Left ventricle myocardium superior (tissue), 1 donor: ENCODE measurements at regions not wholly inside any gene's neighbourhood (a gene's known extent, or its start where the extent isn't known, plus 50 kb on each side); places are given as distances from the start of the nearest gene placed in this dataset.

Experiments used
- ATAC-seq: fragments of 200-7000 bp; cut with Tn5 transposase; one replicate; pipeline ENCODE4 v1.9.1; 2020; ENCODE audit warnings: mild to moderate bottlenecking, moderate library complexity
- DNase-seq: peaks from one replicate; pipeline ENCODE4 v3.0.0-alpha.2; 2020
- intact Hi-C: fragments of 100-400 bp; cut with micrococcal nuclease; formaldehyde crosslinking; loops from one replicate; pipeline ENCODE4 v1.11.0; 2022
- donor health status: DM: no; HTN: yes; CAD: no; lungs with severe emphysema.

GRCh38 chr2:37425408-37425807, 81.0 kb downstream of the QPCT start:
- peak; percentile 96 for ATAC-seq
- intact Hi-C loops = no loop called here
- no peak for DNase-seq

- DNase-seq (no peak), ATAC-seq (no peak)
- intact Hi-C loops = no loop called here
These were observed 82.8 kb downstream of the QPCT start for GRCh38 chr2:37427241-37427640.

- ATAC-seq = no peak
- DNase-seq = no peak
- intact Hi-C loops = no loop called here
These were observed 91.9 kb downstream of the QPCT start for GRCh38 chr2:37436323-37436722.

- no peak for DNase-seq
- no peak for ATAC-seq
- intact Hi-C loops = no loop called here
These were observed 94.8 kb downstream of the QPCT start for GRCh38 chr2:37439131-37439642.

GRCh38 chr2:37441055-37441454, 96.6 kb downstream of the QPCT start:
- DNase-seq (no peak), ATAC-seq (no peak)
- intact Hi-C loops = no loop called here

GRCh38 chr2:37443082-37443481, 98.7 kb downstream of the QPCT start:
- intact Hi-C loops = no loop called here
- ATAC-seq (no peak), DNase-seq (no peak)

- no peak for ATAC-seq
- DNase-seq = no peak
- intact Hi-C loops = no loop called here
These were observed 103.0 kb downstream of the QPCT start for GRCh38 chr2:37447446-37447845.

- intact Hi-C loops = no loop called here
- no peak for ATAC-seq
These were observed 104.1 kb downstream of the QPCT start for GRCh38 chr2:37448342-37449120.

GRCh38 chr2:37449761-37450296, 105.4 kb downstream of the QPCT start:
- intact Hi-C loops = no loop called here
- ATAC-seq (no peak), DNase-seq (no peak)

More at GRCh38 chr2:37448342-37449120, 104.1 kb downstream of the QPCT start:
- DNase-seq = no peak

GRCh38 chr2:37453027-37453426, 108.6 kb downstream of the QPCT start:
- no peak for DNase-seq
- intact Hi-C loops = no loop called here
- ATAC-seq = no peak

GRCh38 chr2:37454851-37455762, 110.7 kb downstream of the QPCT start:
- DNase-seq (no peak), ATAC-seq (peak; percentile 64)
- intact Hi-C loops = no loop called here

- DNase-seq (no peak), ATAC-seq (no peak)
- intact Hi-C loops = no loop called here
These were observed 112.0 kb downstream of the QPCT start for GRCh38 chr2:37456479-37456878.

GRCh38 chr2:37457401-37457901, 113.0 kb downstream of the QPCT start:
- intact Hi-C loops = no loop called here
- DNase-seq (no peak), ATAC-seq (no peak)

GRCh38 chr2:37458133-37458532, 113.7 kb downstream of the QPCT start:
- intact Hi-C loops = no loop called here
- no peak for ATAC-seq
- no peak for DNase-seq

- no peak for ATAC-seq
- intact Hi-C loops = no loop called here
- no peak for DNase-seq
These were observed 114.9 kb downstream of the QPCT start for GRCh38 chr2:37459095-37459981.

GRCh38 chr2:37460896-37461229, 116.4 kb downstream of the QPCT start:
- ATAC-seq (no peak), DNase-seq (no peak)
- intact Hi-C loops = no loop called here

- intact Hi-C loops = no loop called here
- ATAC-seq (no peak), DNase-seq (no peak)
These were observed 119.6 kb downstream of the QPCT start for GRCh38 chr2:37464067-37464466.

- no peak for ATAC-seq
- no peak for DNase-seq
- intact Hi-C loops = no loop called here
These were observed 122.2 kb downstream of the QPCT start for GRCh38 chr2:37466533-37467222.
